Activated CD4-positive, alpha-beta memory T cell treated with anti-CD3 and anti-CD28 coated beads, Interleukin-2, amount 10 ng/mL, durations not matched to agents 7 days and 5 days (primary cell): ENCODE measurements at regions not wholly inside any gene's neighbourhood (a gene's known extent, or its start where the extent isn't known, plus 50 kb on each side); places are given as distances from the start of the nearest gene placed in this dataset.

Experiments
- CTCF ChIA-PET: fragments of 350-600 bp; sonication (Branson Sonifier 250); formaldehyde crosslinking; loops from one replicate; lab custom pipeline; 2021; ENCODE audit warnings: antibody characterized with exemption, inconsistent platforms; lab: Charles Lee
- POLR2A ChIA-PET: fragments of 350-600 bp; sonication (Branson Sonifier 250); formaldehyde crosslinking; loops from one replicate; lab custom pipeline; 2021; ENCODE audit warnings: antibody characterized with exemption; lab: Charles Lee
- DNase-seq: peaks from one replicate; pipeline ENCODE4 v3.0.0-alpha.2; 2020
- H3K27ac Mint-ChIP-seq: one replicate; pipeline ENCODE4 v1.8.0; 2021; ENCODE audit warnings: mild to moderate bottlenecking, mixed read lengths
- H3K27me3 Mint-ChIP-seq: one replicate; pipeline ENCODE4 v1.8.0; 2021; ENCODE audit warnings: mixed read lengths
- H3K36me3 Mint-ChIP-seq: one replicate; pipeline ENCODE4 v1.8.0; 2021; ENCODE audit warnings: low read depth, mixed read lengths
- H3K4me1 Mint-ChIP-seq: one replicate; pipeline ENCODE4 v1.8.0; 2021; ENCODE audit warnings: mixed read lengths
- H3K4me3 Mint-ChIP-seq: one replicate; pipeline ENCODE4 v1.8.0; 2021; ENCODE audit warnings: mild to moderate bottlenecking, mixed read lengths
- H3K9me3 Mint-ChIP-seq: one replicate; pipeline ENCODE4 v1.8.0; 2021; ENCODE audit warnings: mixed read lengths

GRCh38 chr3:159922861-159923312, 65.7 kb upstream of the IL12A start:
- Mint-ChIP-seq H3K9me3 (no peaks in the 10 kb centered on the region), H3K4me3 (no peak overlapping the region), H3K36me3 (no peaks in the 10 kb centered on the region), H3K27ac (no peak overlapping the region), H3K4me1 (no peaks in the 10 kb centered on the region), H3K27me3 (peaks cover 20% of the 10 kb centered on the region)
- no peak for DNase-seq
- ChIA-PET CTCF (no interaction called here), POLR2A (no interaction called here)

GRCh38 chr3:159923336-159923735, 65.3 kb upstream of the IL12A start:
- Mint-ChIP-seq H3K27ac (no peak overlapping the region), H3K27me3 (peaks cover 20% of the 10 kb centered on the region), H3K9me3 (no peaks in the 10 kb centered on the region), H3K4me3 (no peak overlapping the region), H3K36me3 (no peaks in the 10 kb centered on the region), H3K4me1 (no peaks in the 10 kb centered on the region)
- no peak for DNase-seq
- CTCF ChIA-PET = no interaction called here
- POLR2A ChIA-PET = no interaction called here

DNA sequence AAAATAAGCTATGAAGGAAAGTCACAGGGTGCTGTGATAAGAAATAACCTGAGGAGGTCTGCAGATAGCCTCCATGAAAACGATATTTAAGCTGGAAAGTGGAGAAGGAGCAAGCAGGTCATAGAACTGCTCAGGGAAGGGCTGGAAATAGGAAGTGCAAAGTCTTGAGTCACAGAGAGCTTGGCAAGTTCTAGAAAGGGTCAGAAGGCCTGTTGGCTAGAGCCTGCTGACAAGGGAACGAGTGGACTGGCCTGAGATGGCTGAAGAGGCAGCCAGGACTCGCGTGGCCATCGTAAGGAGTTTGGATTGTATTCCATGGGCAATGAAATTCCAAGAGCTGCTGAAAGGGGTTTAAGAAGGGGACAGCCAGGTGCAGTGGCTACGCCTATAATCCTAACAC, 64.7 kb upstream of the IL12A start:
- ChIA-PET POLR2A (no interaction called here), CTCF (no interaction called here)
- peaks cover 20% of the 10 kb centered on the region for H3K27me3 Mint-ChIP-seq

GRCh38 chr3:159924411-159924810, 64.2 kb upstream of the IL12A start:
- Mint-ChIP-seq H3K36me3 (no peaks in the 10 kb centered on the region), H3K27ac (no peak overlapping the region), H3K4me3 (no peak overlapping the region), H3K27me3 (peaks cover 19% of the 10 kb centered on the region), H3K9me3 (no peaks in the 10 kb centered on the region), H3K4me1 (peaks cover 4% of the 10 kb centered on the region)
- no peak for DNase-seq
- CTCF ChIA-PET = no interaction called here
- POLR2A ChIA-PET = no interaction called here

More for the DNA sequence above, 64.7 kb upstream of the IL12A start:
- H3K4me3 Mint-ChIP-seq = no peak overlapping the region
- H3K4me1 Mint-ChIP-seq = peaks cover 3% of the 10 kb centered on the region
- no peak overlapping the region for H3K27ac Mint-ChIP-seq
- no peaks in the 10 kb centered on the region for H3K9me3 Mint-ChIP-seq
- no peak for DNase-seq
- H3K36me3 Mint-ChIP-seq = no peaks in the 10 kb centered on the region

GRCh38 chr3:159925248-159925647, 63.4 kb upstream of the IL12A start:
- DNase-seq = no peak
- no peaks in the 10 kb centered on the region for H3K36me3 Mint-ChIP-seq
- ChIA-PET POLR2A (no interaction called here), CTCF (no interaction called here)
- H3K4me1 Mint-ChIP-seq = peaks cover 10% of the 10 kb centered on the region
- H3K27me3 Mint-ChIP-seq = peaks cover 11% of the 10 kb centered on the region
- no peaks in the 10 kb centered on the region for H3K9me3 Mint-ChIP-seq
- H3K4me3 Mint-ChIP-seq = no peak overlapping the region
- no peak overlapping the region for H3K27ac Mint-ChIP-seq

DNA sequence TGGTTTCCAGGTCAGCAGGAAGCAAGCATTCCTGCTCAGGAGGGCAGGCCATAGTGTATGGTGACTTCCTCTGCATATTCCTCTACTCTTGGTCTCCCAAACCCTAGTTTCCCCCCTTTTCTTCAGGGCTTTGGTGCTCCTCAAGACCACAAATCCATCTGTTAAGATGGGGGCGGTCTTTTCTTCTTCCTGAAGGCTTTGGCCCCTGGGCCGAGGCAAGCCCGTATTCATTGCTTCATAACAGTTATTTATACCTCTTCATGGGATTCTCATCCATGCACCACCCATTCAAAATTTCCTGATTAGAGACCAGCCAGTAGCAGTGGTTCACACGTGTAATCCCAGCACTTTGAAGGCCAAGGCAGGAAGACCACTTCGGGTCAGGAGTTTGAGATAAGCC, 62.1 kb upstream of the IL12A start:
- no peaks in the 10 kb centered on the region for H3K9me3 Mint-ChIP-seq
- peaks cover 10% of the 10 kb centered on the region for H3K4me1 Mint-ChIP-seq
- no peaks in the 10 kb centered on the region for H3K36me3 Mint-ChIP-seq
- ChIA-PET CTCF (no interaction called here), POLR2A (no interaction called here)
- no peak overlapping the region for H3K4me3 Mint-ChIP-seq
- no peak for DNase-seq
- no peak overlapping the region for H3K27ac Mint-ChIP-seq
- H3K27me3 Mint-ChIP-seq = peaks cover 4% of the 10 kb centered on the region

- Mint-ChIP-seq H3K36me3 (peaks cover 1% of the 10 kb centered on the region), H3K4me3 (no peak overlapping the region), H3K9me3 (peaks cover 3% of the 10 kb centered on the region), H3K4me1 (peaks cover 10% of the 10 kb centered on the region), H3K27ac (no peak overlapping the region), H3K27me3 (peaks cover 4% of the 10 kb centered on the region)
- POLR2A ChIA-PET = no interaction called here
- no peak for DNase-seq
- CTCF ChIA-PET = no interaction called here
Measured at GRCh38 chr3:159928071-159928491, 60.6 kb upstream of the IL12A start.

- H3K27me3 Mint-ChIP-seq = peaks cover 4% of the 10 kb centered on the region
- peaks cover 9% of the 10 kb centered on the region for H3K9me3 Mint-ChIP-seq
- peaks cover 2% of the 10 kb centered on the region for H3K36me3 Mint-ChIP-seq
- ChIA-PET POLR2A (no interaction called here), CTCF (interaction anchor here (1.1 kb wide), 1 partner anchor 77 kb away, joined by 6 read pairs; no protein-coding TSS in a partner anchor)
- no peak for DNase-seq
- no peak overlapping the region for H3K4me3 Mint-ChIP-seq
- H3K4me1 Mint-ChIP-seq = peaks cover 10% of the 10 kb centered on the region
- no peak overlapping the region for H3K27ac Mint-ChIP-seq
Measured at GRCh38 chr3:159928666-159929065, 60.0 kb upstream of the IL12A start.

DNA sequence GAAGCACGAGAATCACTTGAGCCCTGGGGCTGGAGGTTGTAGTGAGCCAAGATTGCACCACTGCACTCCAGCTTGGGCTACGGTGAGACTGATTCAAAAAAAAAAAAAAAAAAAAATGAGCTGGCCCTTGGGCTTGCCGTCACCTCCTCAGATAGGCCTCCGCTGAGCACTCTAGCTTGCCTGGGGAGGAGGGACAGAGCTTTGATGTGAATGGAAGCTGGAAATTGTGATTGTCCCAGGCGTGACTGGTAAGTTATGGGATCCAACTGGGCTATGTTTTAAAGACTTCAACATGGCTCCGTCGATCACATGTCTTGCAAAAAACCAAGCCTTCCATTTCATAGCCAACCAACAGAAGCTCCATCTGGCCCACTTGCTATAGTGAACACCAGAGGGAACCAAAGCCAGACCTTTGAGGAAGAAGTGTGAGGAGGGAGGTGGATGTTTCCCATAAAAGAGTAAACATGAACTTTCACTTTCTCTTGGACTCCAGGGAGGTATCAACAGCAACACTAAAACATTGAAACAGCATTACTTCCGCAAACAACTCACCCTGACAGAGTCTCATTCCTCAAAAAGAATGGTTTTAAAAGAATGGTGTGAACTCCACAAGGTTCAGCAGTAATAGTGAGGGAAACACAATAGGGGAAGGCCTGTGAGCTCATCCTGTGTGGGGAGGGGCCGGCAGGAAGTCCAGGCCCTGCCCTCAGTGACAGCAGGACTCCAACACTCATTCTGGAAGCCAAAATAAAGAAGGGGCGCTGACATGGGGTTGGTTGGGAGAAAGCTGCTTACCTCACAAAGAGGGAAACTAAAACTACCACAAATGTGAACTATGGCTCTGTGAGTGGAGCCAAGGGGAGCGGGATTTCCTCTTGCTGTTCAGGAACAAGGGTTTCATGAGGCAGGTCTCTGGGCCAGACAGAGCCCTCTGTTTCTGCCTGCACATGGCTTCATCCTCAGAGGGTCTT, 59.2 kb upstream of the IL12A start:
- CTCF ChIA-PET = interaction anchor here (1.1 kb wide), 1 partner anchor 77 kb away, joined by 6 read pairs; no protein-coding TSS in a partner anchor
- H3K4me3 Mint-ChIP-seq = no peak overlapping the region
- peaks cover 15% of the 10 kb centered on the region for H3K9me3 Mint-ChIP-seq
- H3K27ac Mint-ChIP-seq = no peak overlapping the region
- peaks cover 2% of the 10 kb centered on the region for H3K27me3 Mint-ChIP-seq
- DNase-seq = no peak
- POLR2A ChIA-PET = no interaction called here
- peaks cover 5% of the 10 kb centered on the region for H3K36me3 Mint-ChIP-seq
- H3K4me1 Mint-ChIP-seq = peaks cover 10% of the 10 kb centered on the region

GRCh38 chr3:159934216-159934615, 54.4 kb upstream of the IL12A start:
- Mint-ChIP-seq H3K27ac (no peak overlapping the region), H3K4me3 (no peak overlapping the region), H3K27me3 (peaks cover 2% of the 10 kb centered on the region), H3K4me1 (peaks cover 7% of the 10 kb centered on the region), H3K9me3 (peaks cover 22% of the 10 kb centered on the region), H3K36me3 (peaks cover 11% of the 10 kb centered on the region)
- ChIA-PET CTCF (no interaction called here), POLR2A (no interaction called here)
- no peak for DNase-seq

- Mint-ChIP-seq H3K27me3 (peaks cover 2% of the 10 kb centered on the region), H3K36me3 (peaks cover 11% of the 10 kb centered on the region), H3K9me3 (peaks cover 22% of the 10 kb centered on the region), H3K4me3 (no peak overlapping the region), H3K4me1 (peaks cover 6% of the 10 kb centered on the region), H3K27ac (no peak overlapping the region)
- ChIA-PET POLR2A (interaction anchor here (0.7 kb wide), 1 partner anchor 270 kb away, joined by 3 read pairs; no protein-coding TSS in a partner anchor), CTCF (no interaction called here)
- no peak for DNase-seq
Measured at GRCh38 chr3:159936541-159936940, 52.1 kb upstream of the IL12A start.

DNA sequence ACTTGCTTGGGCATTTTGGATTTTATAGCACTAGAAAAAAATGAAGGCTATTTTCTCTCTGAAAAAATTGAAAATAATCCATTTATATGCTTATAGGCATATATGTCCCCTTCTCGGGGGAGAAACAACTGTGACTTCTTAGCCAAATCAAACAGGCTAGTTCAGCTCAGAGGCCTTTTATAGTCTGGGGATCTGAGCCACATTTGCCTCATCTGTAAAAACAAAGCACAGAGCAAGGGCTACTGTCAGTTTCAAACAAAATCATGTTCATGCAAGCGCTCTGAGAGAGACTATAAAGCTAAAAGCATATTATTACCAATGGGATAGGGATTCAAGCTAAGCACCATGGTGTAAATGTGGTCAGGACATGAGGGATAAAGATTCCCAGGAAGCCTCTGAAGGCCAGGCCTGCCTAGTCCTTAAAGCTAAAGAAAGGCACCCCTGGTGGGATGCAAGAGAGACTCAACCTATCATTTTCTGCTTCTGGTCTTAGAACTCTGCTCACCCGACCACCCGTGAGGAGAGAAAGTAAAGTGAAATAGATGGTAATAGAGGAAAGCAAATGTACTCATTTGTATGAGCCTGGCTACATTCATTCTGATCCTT, 51.0 kb upstream of the IL12A start:
- DNase-seq = no peak
- Mint-ChIP-seq H3K9me3 (peaks cover 20% of the 10 kb centered on the region), H3K27me3 (peaks cover 5% of the 10 kb centered on the region), H3K36me3 (peaks cover 11% of the 10 kb centered on the region), H3K27ac (no peak overlapping the region), H3K4me1 (peaks cover 12% of the 10 kb centered on the region), H3K4me3 (no peak overlapping the region)
- POLR2A ChIA-PET = no interaction called here
- CTCF ChIA-PET = no interaction called here

GRCh38 chr3:159938714-159939113, 49.9 kb upstream of the IL12A start:
- peaks cover 11% of the 10 kb centered on the region for H3K27me3 Mint-ChIP-seq
- no peak overlapping the region for H3K27ac Mint-ChIP-seq
- peaks cover 9% of the 10 kb centered on the region for H3K36me3 Mint-ChIP-seq
- H3K4me1 Mint-ChIP-seq = peaks cover 12% of the 10 kb centered on the region
- peaks cover 13% of the 10 kb centered on the region for H3K9me3 Mint-ChIP-seq
- DNase-seq = no peak
- CTCF ChIA-PET = no interaction called here
- POLR2A ChIA-PET = no interaction called here
- H3K4me3 Mint-ChIP-seq = no peak overlapping the region
